Activated naive CD4-positive, alpha-beta T cell treated with anti-CD3 and anti-CD28 coated beads, Interleukin-2, amount 50 U/mL, for 24 hours (primary cell): ENCODE measurements at regions not wholly inside any gene's neighbourhood (a gene's known extent, or its start where the extent isn't known, plus 50 kb on each side); places are given as distances from the start of the nearest gene placed in this dataset.

ENCODE experiments used
- H3K27ac Mint-ChIP-seq: one replicate; pipeline ENCODE4 v1.8.0; 2021; ENCODE audit warnings: mild to moderate bottlenecking, mixed read lengths
- H3K27me3 Mint-ChIP-seq: one replicate; pipeline ENCODE4 v1.8.0; 2021; ENCODE audit warnings: mixed read lengths
- H3K36me3 Mint-ChIP-seq: one replicate; pipeline ENCODE4 v1.8.0; 2021; ENCODE audit warnings: mixed read lengths
- H3K4me1 Mint-ChIP-seq: one replicate; pipeline ENCODE4 v1.8.0; 2021; ENCODE audit warnings: mixed read lengths
- H3K4me3 Mint-ChIP-seq: one replicate; pipeline ENCODE4 v1.8.0; 2021; ENCODE audit warnings: mild to moderate bottlenecking, mixed read lengths
- H3K9me3 Mint-ChIP-seq: one replicate; pipeline ENCODE4 v1.8.0; 2021; ENCODE audit warnings: mixed read lengths

GRCh38 chr22:48332438-48333322 is 1495.0 kb downstream of the BRD1 start:
- H3K36me3 Mint-ChIP-seq: no peaks in the 10 kb centered on the region
- no peak overlapping the region for H3K4me3 Mint-ChIP-seq
- H3K27me3 Mint-ChIP-seq: no peaks in the 10 kb centered on the region
- no peak overlapping the region for H3K27ac Mint-ChIP-seq
- H3K4me1 Mint-ChIP-seq: no peaks in the 10 kb centered on the region
- peaks cover 3% of the 10 kb centered on the region for H3K9me3 Mint-ChIP-seq

- no peaks in the 10 kb centered on the region for H3K4me1 Mint-ChIP-seq
- peaks cover 3% of the 10 kb centered on the region for H3K9me3 Mint-ChIP-seq
- no peaks in the 10 kb centered on the region for H3K27me3 Mint-ChIP-seq
- no peaks in the 10 kb centered on the region for H3K36me3 Mint-ChIP-seq
- H3K27ac Mint-ChIP-seq: no peak overlapping the region
- no peak overlapping the region for H3K4me3 Mint-ChIP-seq
Measured at GRCh38 chr22:48331691-48332220, 1495.9 kb downstream of the BRD1 start.

GRCh38 chr22:48331266-48331665 is 1496.4 kb downstream of the BRD1 start:
- no peaks in the 10 kb centered on the region for H3K4me1 Mint-ChIP-seq
- H3K9me3 Mint-ChIP-seq: peaks cover 3% of the 10 kb centered on the region
- no peaks in the 10 kb centered on the region for H3K36me3 Mint-ChIP-seq
- no peaks in the 10 kb centered on the region for H3K27me3 Mint-ChIP-seq
- no peak overlapping the region for H3K4me3 Mint-ChIP-seq
- no peak overlapping the region for H3K27ac Mint-ChIP-seq

- H3K9me3 Mint-ChIP-seq: peaks cover 3% of the 10 kb centered on the region
- H3K27ac Mint-ChIP-seq: no peak overlapping the region
- H3K27me3 Mint-ChIP-seq: no peaks in the 10 kb centered on the region
- no peaks in the 10 kb centered on the region for H3K4me1 Mint-ChIP-seq
- no peaks in the 10 kb centered on the region for H3K36me3 Mint-ChIP-seq
- no peak overlapping the region for H3K4me3 Mint-ChIP-seq
Measured at GRCh38 chr22:48327721-48328120, 1500.0 kb downstream of the BRD1 start.

- Mint-ChIP-seq H3K4me1 (no peaks in the 10 kb centered on the region), H3K27me3 (no peaks in the 10 kb centered on the region), H3K4me3 (no peak overlapping the region), H3K36me3 (no peaks in the 10 kb centered on the region), H3K27ac (no peak overlapping the region), H3K9me3 (no peaks in the 10 kb centered on the region)
Measured at GRCh38 chr22:48323746-48324145, 1503.9 kb downstream of the BRD1 start.

- H3K4me1 Mint-ChIP-seq: no peaks in the 10 kb centered on the region
- no peaks in the 10 kb centered on the region for H3K27me3 Mint-ChIP-seq
- no peaks in the 10 kb centered on the region for H3K9me3 Mint-ChIP-seq
- H3K36me3 Mint-ChIP-seq: no peaks in the 10 kb centered on the region
- no peak overlapping the region for H3K27ac Mint-ChIP-seq
- no peak overlapping the region for H3K4me3 Mint-ChIP-seq
Measured at GRCh38 chr22:48322907-48323306, 1504.8 kb downstream of the BRD1 start.

GRCh38 chr22:48321986-48322545 is 1505.6 kb downstream of the BRD1 start:
- Mint-ChIP-seq H3K36me3 (no peaks in the 10 kb centered on the region), H3K4me1 (no peaks in the 10 kb centered on the region), H3K9me3 (no peaks in the 10 kb centered on the region), H3K4me3 (no peak overlapping the region), H3K27ac (no peak overlapping the region), H3K27me3 (no peaks in the 10 kb centered on the region)

GRCh38 chr22:48320683-48321451 is 1506.8 kb downstream of the BRD1 start:
- H3K4me1 Mint-ChIP-seq: no peaks in the 10 kb centered on the region
- no peaks in the 10 kb centered on the region for H3K27me3 Mint-ChIP-seq
- no peak overlapping the region for H3K4me3 Mint-ChIP-seq
- H3K36me3 Mint-ChIP-seq: no peaks in the 10 kb centered on the region
- H3K9me3 Mint-ChIP-seq: no peaks in the 10 kb centered on the region
- H3K27ac Mint-ChIP-seq: no peak overlapping the region

- no peaks in the 10 kb centered on the region for H3K9me3 Mint-ChIP-seq
- no peaks in the 10 kb centered on the region for H3K4me1 Mint-ChIP-seq
- no peak overlapping the region for H3K27ac Mint-ChIP-seq
- H3K4me3 Mint-ChIP-seq: no peak overlapping the region
- H3K27me3 Mint-ChIP-seq: no peaks in the 10 kb centered on the region
- no peaks in the 10 kb centered on the region for H3K36me3 Mint-ChIP-seq
Measured at GRCh38 chr22:48320048-48320682, 1507.5 kb downstream of the BRD1 start.

GRCh38 chr22:48319321-48320047 is 1508.2 kb downstream of the BRD1 start:
- Mint-ChIP-seq H3K36me3 (no peaks in the 10 kb centered on the region), H3K4me3 (no peak overlapping the region), H3K4me1 (no peaks in the 10 kb centered on the region), H3K27ac (no peak overlapping the region), H3K9me3 (no peaks in the 10 kb centered on the region), H3K27me3 (no peaks in the 10 kb centered on the region)

- Mint-ChIP-seq H3K9me3 (no peaks in the 10 kb centered on the region), H3K36me3 (no peaks in the 10 kb centered on the region), H3K27ac (no peak overlapping the region), H3K27me3 (no peaks in the 10 kb centered on the region), H3K4me3 (no peak overlapping the region), H3K4me1 (no peaks in the 10 kb centered on the region)
Measured at GRCh38 chr22:48318575-48319320, 1508.9 kb downstream of the BRD1 start.

- Mint-ChIP-seq H3K9me3 (no peaks in the 10 kb centered on the region), H3K27ac (no peak overlapping the region), H3K4me3 (no peak overlapping the region), H3K4me1 (no peaks in the 10 kb centered on the region), H3K27me3 (no peaks in the 10 kb centered on the region), H3K36me3 (no peaks in the 10 kb centered on the region)
Measured at GRCh38 chr22:48318173-48318572, 1509.5 kb downstream of the BRD1 start.

- H3K9me3 Mint-ChIP-seq: peaks cover 7% of the 10 kb centered on the region
- H3K4me1 Mint-ChIP-seq: no peaks in the 10 kb centered on the region
- no peaks in the 10 kb centered on the region for H3K27me3 Mint-ChIP-seq
- no peak overlapping the region for H3K27ac Mint-ChIP-seq
- H3K4me3 Mint-ChIP-seq: no peak overlapping the region
- no peaks in the 10 kb centered on the region for H3K36me3 Mint-ChIP-seq
Measured at GRCh38 chr22:48316257-48317250, 1511.1 kb downstream of the BRD1 start.
